Vagina (tissue), 2 donors: ENCODE measurements at regions not wholly inside any gene's neighbourhood (a gene's known extent, or its start where the extent isn't known, plus 50 kb on each side); places are given as distances from the start of the nearest gene placed in this dataset.

Experiments used
- POLR2A ChIP-seq, 2 donors: fragments of 450-650 bp; IDR thresholded peaks; one replicate each; pipeline ENCODE4 v1.6.1; 2017; ENCODE audit warnings: antibody characterized with exemption in 2 of 2, mild to moderate bottlenecking in 2 of 2, moderate library complexity in 2 of 2
- TF ChIP-seq, protein P1 (sequence below), 3 experiments: fragments of 450-650 bp in 2 of 3; fragments of 200-600 bp in 1 of 3; sonication (generic) in 1 of 3; IDR thresholded peaks; one replicate each; pipeline ENCODE4 v1.5.1; 2017 to 2019; ENCODE audit warnings: antibody characterized with exemption in 3 of 3, mild to moderate bottlenecking in 2 of 3, moderate library complexity in 2 of 3

DNA sequence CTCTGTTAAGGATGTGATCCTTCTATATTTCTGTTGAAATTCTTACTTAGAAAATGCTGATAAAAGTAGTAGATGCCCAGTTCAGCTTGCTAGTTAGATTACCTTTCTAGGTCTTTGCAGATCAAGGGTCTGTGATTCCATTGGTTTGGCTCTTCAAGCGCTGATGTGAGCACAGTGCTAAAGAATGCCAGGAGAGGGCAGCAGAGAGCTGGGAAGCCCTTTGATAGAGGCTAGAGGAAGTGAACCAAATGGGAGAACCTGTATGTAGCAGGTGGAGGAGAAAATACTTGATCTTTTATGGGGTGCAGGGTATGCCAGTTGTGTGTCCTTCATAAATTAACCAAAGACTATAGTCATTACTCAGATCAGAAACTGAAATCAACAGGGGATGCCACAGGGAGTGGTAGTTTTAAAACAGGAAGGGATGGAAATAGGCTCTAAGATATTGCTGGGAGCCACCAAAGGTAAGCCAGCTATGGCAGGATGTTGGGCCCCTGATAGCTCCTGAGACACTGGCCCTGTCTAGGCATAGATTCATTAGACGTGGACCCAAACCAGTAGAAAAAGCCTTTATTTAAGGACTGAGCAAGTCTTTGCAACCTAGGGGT is 677.4 kb downstream of the SQOR start:
- TF ChIP-seq, protein P1, sequence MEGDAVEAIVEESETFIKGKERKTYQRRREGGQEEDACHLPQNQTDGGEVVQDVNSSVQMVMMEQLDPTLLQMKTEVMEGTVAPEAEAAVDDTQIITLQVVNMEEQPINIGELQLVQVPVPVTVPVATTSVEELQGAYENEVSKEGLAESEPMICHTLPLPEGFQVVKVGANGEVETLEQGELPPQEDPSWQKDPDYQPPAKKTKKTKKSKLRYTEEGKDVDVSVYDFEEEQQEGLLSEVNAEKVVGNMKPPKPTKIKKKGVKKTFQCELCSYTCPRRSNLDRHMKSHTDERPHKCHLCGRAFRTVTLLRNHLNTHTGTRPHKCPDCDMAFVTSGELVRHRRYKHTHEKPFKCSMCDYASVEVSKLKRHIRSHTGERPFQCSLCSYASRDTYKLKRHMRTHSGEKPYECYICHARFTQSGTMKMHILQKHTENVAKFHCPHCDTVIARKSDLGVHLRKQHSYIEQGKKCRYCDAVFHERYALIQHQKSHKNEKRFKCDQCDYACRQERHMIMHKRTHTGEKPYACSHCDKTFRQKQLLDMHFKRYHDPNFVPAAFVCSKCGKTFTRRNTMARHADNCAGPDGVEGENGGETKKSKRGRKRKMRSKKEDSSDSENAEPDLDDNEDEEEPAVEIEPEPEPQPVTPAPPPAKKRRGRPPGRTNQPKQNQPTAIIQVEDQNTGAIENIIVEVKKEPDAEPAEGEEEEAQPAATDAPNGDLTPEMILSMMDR (IDR thresholded peaks at IDR 0.05), result peak; percentile 34 to 74 (median 58)
- no peak for TF ChIP-seq POLR2A (IDR thresholded peaks at IDR 0.05)
